ENCODE measurements at regions not wholly inside any gene's neighbourhood (a gene's known extent, or its start where the extent isn't known, plus 50 kb on each side); places are given as distances from the start of the nearest gene placed in this dataset.

GRCh38 chr2:100666996-100667395 is 104.2 kb downstream of the PDCL3 start:
- TF ChIP-seq CTCF (IDR thresholded peaks at IDR 0.05; ENCODE audit: low read depth, low read length): no peak
- no peak for TF ChIP-seq MAX (IDR thresholded peaks at IDR 0.05; ENCODE audit: low read depth, low read length)
- no peak for TF ChIP-seq POLR2A (IDR thresholded peaks at IDR 0.05; ENCODE audit: extremely low read depth, insufficient read length)
- no peak for TF ChIP-seq MYC (IDR thresholded peaks at IDR 0.05; ENCODE audit: low read depth, low read length)

Measured in NB4 (cell line).